HG03457 (cell line): ENCODE measurements at regions not wholly inside any gene's neighbourhood (a gene's known extent, or its start where the extent isn't known, plus 50 kb on each side); places are given as distances from the start of the nearest gene placed in this dataset.
A peak's percentile ranks its signal among the peaks of the same experiment; 100 is the strongest.

ENCODE experiments used
- ATAC-seq: cut with Tn5 transposase; IDR thresholded peaks from one replicate; pipeline ENCODE4 v1.9.1; 2021; ENCODE audit warnings: moderate number of reproducible peaks; ENCODE audit not compliant: unreplicated experiment

GRCh38 chrX:38886112-38886511 is 84.9 kb downstream of the MID1IP1 start:
- no peak for ATAC-seq

- no peak for ATAC-seq
Measured at GRCh38 chrX:38887222-38887621, 86.0 kb downstream of the MID1IP1 start.

GRCh38 chrX:38890326-38890725 is 89.1 kb downstream of the MID1IP1 start:
- ATAC-seq: no peak

GRCh38 chrX:38890963-38891362 is 89.7 kb downstream of the MID1IP1 start:
- no peak for ATAC-seq

- ATAC-seq: peak; percentile 96
Measured at GRCh38 chrX:38891641-38892413, 90.6 kb downstream of the MID1IP1 start.

- ATAC-seq: no peak
Measured at GRCh38 chrX:38893441-38893840, 92.2 kb downstream of the MID1IP1 start.

GRCh38 chrX:38895775-38896174 is 94.5 kb downstream of the MID1IP1 start:
- no peak for ATAC-seq

- ATAC-seq: peak; percentile 70
Measured at GRCh38 chrX:38896724-38897298, 95.6 kb downstream of the MID1IP1 start.

GRCh38 chrX:38898261-38898660 is 97.0 kb downstream of the MID1IP1 start:
- ATAC-seq: no peak

GRCh38 chrX:38899650-38900049 is 98.4 kb downstream of the MID1IP1 start:
- ATAC-seq: no peak

- ATAC-seq: no peak
Measured at GRCh38 chrX:38900719-38901118, 99.5 kb downstream of the MID1IP1 start.

- no peak for ATAC-seq
Measured at GRCh38 chrX:38902972-38903492, 101.8 kb downstream of the MID1IP1 start.

GRCh38 chrX:38916801-38917200 is 115.5 kb downstream of the MID1IP1 start:
- ATAC-seq: no peak

- no peak for ATAC-seq
Measured at GRCh38 chrX:38917954-38918353, 116.7 kb downstream of the MID1IP1 start.

- ATAC-seq: no peak
Measured at GRCh38 chrX:38919202-38919601, 117.9 kb downstream of the MID1IP1 start.

- no peak for ATAC-seq
Measured at GRCh38 chrX:38919853-38920528, 118.7 kb downstream of the MID1IP1 start.

- no peak for ATAC-seq
Measured at GRCh38 chrX:38923451-38923969, 122.3 kb downstream of the MID1IP1 start.

- no peak for ATAC-seq
Measured at GRCh38 chrX:38927592-38927991, 126.3 kb downstream of the MID1IP1 start.

- no peak for ATAC-seq
Measured at GRCh38 chrX:38929966-38930421, 128.7 kb downstream of the MID1IP1 start.

GRCh38 chrX:38930474-38930873 is 129.2 kb downstream of the MID1IP1 start:
- ATAC-seq: no peak

- ATAC-seq: no peak
Measured at GRCh38 chrX:38935561-38935960, 134.3 kb downstream of the MID1IP1 start.
